GM18861 (cell line): ENCODE measurements at regions not wholly inside any gene's neighbourhood (a gene's known extent, or its start where the extent isn't known, plus 50 kb on each side); places are given as distances from the start of the nearest gene placed in this dataset.

ENCODE experiments used
- ATAC-seq: cut with Tn5 transposase; IDR thresholded peaks from one replicate; pipeline ENCODE4 v1.9.1; 2021; ENCODE audit not compliant: unreplicated experiment

GRCh38 chr4:20575486-20575885 lies 124.8 kb upstream of the PACRGL start:
- no peak for ATAC-seq

DNA sequence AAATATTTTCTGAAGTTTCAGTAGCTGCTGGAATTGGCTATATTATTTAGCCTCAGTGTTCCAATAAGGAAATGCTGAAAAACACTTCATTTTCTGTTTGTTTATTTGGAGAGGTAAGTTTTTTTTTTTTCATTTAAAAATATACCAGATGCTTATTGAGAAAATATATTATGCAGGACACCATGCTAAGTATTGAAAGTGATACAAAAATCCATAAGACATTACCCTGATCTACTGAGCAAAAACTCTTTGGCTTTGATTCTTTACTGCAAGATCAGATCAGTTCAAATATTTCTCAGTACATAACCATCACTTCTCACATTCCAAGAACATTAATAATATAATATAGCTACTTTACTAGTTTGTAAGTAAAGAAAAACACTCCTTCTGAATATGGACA lies 123.4 kb upstream of the PACRGL start:
- ATAC-seq: no peak

DNA sequence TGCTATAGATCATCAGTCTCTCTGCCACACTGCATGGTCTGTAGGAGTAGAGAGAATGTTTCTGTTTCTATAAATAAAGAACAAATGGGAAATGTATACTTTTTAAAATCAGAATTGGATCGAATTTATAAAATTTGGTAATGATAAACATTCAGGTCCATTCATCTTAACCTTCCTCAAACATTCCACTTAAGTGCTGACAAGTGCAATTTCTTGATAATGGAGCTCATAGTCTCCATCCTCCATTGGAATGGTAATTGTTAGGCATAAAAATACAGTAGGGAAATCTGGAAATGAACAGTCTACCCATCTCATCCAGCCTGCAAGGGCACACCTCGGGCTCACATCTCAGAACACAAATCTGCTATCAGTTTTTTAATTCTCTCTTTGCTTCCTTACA lies 122.6 kb upstream of the PACRGL start:
- ATAC-seq: no peak

DNA sequence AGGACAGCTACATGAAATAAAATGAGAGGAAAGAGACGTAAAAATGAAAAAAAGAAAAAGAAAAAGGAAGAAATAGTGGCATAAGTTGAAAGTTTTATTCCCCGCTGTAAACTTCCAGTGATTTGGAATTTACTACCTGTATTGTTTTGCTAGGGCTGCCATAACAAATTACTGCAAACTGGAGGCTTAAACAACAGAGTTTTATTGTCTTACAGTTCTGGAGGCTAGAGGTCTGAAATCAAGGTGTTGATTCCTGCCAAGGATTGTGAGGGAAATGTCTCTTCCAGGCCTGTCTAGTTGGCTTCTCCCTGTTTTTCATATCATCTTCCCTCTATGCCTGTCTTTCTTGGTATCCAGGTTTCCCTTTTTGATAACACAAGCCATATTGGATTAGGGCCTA lies 119.4 kb upstream of the PACRGL start:
- no peak for ATAC-seq

- ATAC-seq: no peak
These were observed 110.8 kb upstream of the PACRGL start for GRCh38 chr4:20589436-20589835.

DNA sequence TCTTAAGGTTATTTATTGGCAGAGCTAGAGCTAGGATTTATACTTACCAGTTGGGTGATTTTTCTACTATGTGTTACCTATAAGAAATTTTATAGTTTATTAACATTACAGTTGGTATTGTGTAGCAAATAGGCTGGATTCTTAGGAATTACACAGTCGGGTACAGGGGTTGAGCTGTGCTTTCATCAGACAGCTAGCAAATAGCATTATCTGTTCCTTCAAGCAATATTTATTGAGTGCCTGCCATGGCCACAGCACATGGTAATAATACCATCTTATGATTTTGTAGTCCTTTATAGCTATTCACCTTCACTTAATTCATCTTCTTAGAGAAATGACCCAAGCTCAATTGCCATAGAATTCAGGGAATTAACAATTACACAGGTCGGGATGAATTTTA lies 109.4 kb upstream of the PACRGL start:
- no peak for ATAC-seq

GRCh38 chr4:20591571-20591970 lies 108.7 kb upstream of the PACRGL start:
- no peak for ATAC-seq

DNA sequence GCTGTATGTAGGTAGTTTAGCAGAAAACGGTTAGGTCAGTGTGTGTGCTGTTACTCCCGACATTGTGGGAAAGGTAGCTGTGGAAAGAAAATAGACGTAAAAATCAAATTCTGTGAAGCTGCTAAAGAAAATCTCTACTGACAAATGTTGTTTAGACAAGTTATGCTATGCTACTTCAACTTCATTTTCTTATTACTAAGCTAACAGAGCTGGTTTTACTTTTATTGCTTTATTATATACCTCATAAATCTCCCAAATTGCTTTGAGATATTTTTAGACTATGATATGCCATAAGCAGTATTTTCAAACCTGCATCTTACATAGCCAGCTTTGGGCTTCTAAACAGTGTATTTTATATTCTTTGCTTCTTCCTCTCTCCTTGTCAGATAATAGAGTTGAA lies 108.2 kb upstream of the PACRGL start:
- ATAC-seq: no peak

GRCh38 chr4:20592663-20593062 lies 107.6 kb upstream of the PACRGL start:
- ATAC-seq: no peak

DNA sequence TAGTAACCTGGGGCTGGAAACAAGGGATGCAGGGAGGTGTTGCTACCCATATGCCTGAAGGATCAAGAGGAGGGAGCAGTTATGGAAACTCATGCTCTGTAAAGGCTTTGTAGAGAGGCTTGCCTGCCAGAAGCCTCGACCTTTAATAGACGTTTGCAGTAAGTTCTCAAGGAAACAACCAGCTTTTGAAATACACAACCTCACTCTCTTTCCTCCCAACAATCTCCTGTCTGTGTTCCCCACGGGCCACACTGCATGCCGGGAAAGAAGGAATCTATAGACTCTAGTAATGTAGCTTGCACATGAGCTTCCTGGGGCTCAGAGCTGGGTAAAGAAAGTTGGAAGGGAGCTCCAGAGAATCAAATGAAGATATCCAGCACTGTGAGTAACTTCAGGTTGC lies 101.6 kb upstream of the PACRGL start:
- no peak for ATAC-seq

DNA sequence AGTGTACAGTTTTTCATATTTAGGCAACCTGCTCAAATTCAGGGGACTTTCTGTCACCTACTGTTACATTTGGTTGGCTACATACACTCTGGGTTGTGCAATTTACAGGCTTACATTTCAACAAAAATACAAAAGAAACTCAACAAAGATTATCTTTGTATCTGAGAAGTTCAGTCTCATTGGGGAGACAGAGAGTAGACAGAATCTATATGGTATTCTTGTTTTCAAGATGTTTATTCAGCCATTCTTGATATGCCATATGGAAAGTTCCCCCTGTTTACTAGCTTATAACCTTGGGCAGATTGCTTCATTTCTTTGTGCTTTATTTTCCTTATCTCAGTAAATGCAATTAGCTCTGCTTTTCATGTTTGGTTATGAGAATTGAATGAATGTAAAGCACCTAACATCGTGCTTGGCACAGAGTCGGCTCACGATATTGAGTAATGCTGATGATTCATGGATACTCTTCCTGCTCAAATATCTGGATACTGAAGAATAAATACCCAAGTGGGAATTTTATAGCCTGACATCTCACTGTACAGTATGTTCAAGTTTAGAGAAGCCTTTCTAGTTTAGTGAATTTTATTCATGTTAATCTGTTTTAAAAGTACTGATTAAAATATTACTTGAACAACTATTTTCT lies 96.5 kb upstream of the PACRGL start:
- no peak for ATAC-seq

- ATAC-seq: no peak
These were observed 87.9 kb upstream of the PACRGL start for GRCh38 chr4:20612313-20612712.

GRCh38 chr4:20614816-20615215 lies 85.4 kb upstream of the PACRGL start:
- ATAC-seq: no peak

GRCh38 chr4:20615486-20616260 lies 84.6 kb upstream of the PACRGL start:
- no peak for ATAC-seq

DNA sequence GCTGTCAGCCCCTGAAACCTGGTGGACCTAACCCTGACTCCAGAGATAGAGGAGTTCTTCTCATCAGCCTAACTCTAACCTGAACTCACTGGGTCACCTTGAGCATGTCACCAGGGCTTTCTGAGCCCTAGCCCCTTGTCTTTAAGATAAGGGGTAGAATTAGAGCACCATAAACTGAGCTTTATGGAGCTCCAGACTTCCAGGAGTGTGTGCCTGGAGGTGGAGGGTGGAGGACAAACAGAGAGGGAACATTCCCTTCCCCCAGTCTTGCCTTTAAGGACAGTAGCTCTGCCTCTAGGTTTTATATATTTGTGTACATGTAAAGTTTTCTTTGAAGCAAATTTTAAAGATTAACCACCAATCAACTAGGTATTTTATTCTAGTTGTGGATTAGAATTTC lies 83.9 kb upstream of the PACRGL start:
- no peak for ATAC-seq

DNA sequence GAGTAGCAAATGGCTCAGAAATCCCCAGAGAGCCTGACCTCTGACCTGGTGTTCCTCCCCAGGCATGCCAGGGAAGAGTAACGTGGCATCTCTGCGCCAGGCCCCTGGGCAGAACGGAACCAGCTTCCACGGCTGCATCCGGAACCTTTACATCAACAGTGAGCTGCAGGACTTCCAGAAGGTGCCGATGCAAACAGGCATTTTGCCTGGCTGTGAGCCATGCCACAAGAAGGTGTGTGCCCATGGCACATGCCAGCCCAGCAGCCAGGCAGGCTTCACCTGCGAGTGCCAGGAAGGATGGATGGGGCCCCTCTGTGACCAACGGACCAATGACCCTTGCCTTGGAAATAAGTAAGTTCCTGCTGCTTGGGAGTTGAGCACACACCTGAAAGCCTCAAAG lies 83.4 kb upstream of the PACRGL start:
- ATAC-seq: no peak

DNA sequence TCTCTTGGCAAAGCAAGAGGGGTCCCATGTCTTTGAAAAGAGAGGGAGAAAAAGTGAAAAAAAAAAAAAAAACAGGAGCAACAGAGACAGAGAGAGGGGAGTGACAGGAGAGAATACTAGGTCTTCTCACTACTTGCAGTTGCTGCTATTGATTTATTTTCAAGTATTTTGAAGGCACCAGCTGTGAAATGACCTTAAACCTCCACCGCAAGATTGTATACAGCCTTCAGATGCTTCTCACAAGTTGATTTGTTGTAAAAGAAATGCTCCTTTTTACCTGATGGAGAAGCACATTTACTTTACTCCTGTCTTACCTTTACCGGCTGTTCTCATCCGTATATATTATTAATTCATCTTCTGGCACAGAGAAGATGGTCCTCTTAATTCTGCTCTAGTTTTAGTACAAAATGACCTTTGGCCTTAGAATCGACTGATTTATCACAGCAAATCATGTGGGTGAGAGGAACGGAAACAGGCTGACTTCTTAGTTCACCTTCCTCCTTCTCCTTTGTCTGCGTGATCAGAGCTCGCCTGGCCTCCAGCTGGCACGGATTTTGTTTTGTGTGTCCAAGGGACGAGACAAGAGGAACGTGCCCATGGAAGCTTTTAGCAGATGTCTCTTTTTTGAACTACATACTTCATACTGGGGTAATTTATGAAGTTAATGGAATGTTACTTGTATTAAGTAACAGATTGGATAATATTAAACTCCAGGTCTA lies 82.4 kb upstream of the PACRGL start:
- ATAC-seq: no peak

DNA sequence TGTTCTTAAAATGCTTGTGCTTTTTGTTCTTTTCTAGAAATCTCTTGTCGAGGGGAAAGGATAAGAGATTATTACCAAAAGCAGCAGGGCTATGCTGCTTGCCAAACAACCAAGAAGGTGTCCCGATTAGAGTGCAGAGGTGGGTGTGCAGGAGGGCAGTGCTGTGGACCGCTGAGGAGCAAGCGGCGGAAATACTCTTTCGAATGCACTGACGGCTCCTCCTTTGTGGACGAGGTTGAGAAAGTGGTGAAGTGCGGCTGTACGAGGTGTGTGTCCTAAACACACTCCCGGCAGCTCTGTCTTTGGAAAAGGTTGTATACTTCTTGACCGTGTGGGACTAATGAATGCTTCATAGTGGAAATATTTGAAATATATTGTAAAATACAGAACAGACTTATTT lies 81.5 kb upstream of the PACRGL start:
- no peak for ATAC-seq

DNA sequence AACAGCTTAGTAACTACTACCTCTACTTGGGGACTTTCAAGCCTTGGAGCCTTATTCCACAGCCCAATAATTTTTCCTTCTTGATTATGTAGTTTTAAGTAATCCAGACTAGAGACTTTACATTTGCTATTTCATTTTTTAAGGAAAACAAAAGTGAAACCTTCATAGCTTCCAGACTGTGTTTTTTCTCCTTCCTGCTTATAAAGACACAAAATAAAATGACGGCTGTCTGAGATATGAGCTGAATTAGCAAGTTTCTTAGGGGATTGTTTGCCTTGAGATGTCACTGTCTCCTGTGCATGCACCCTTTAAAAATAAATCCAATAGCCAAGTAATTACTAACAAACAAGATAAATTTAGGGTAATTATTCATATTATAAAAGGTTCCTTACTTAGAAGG lies 78.8 kb upstream of the PACRGL start:
- ATAC-seq: no peak

DNA sequence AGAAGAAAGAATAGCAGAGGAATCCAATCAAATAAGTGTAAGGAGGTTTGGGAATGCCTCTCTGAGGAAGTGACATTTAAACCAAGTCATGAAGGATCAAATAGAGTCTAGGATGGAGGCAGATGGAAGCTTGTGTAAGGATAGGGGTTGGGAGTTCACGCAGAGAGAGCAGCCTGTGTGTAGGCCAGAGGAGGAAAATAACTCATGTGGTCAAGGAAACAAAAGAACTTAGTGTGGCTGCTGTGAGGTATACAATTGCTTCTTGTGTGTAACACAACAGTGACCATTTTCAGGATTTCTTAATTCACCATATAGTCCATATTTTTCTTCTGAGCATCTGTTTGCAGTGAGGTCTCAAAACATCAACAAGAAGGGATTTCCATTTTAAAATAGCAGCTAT lies 77.6 kb upstream of the PACRGL start:
- ATAC-seq: no peak

DNA sequence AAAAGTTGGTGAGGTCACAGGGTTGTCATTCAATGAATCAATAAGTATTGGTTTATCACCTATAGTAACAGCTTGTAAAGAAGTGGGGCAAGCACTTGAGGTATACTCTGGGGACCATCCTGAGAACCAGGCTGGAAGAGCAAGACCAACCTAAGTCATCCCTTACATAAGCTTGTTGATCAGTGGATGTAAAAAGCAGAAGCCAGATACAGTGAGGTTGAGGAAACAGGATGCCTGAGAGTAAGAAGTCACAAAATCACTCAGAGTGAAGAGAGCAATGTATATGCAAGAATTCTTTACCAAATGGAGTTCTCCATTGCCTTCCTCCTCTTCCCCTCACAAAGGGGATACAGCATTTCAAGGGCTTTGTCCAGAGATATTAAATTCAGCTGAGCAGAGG lies 76.3 kb upstream of the PACRGL start:
- ATAC-seq: no peak

- no peak for ATAC-seq
These were observed 75.4 kb upstream of the PACRGL start for GRCh38 chr4:20624793-20625374.
